GM12864 (cell line): ENCODE measurements at regions not wholly inside any gene's neighbourhood (a gene's known extent, or its start where the extent isn't known, plus 50 kb on each side); places are given as distances from the start of the nearest gene placed in this dataset.

ENCODE experiments used
- DNase-seq: peaks from one replicate; pipeline ENCODE4 v3.0.0-alpha.2; 2011; ENCODE audit warnings: low read depth
- H3K4me3 ChIP-seq: 2 replicates; pipeline ENCODE4 v1.5.1; 2011; ENCODE audit warnings: mild to moderate bottlenecking, low read depth, low read length, control low read depth
- TF ChIP-seq, protein P1 (sequence below): IDR thresholded peaks from 2 replicates; pipeline ENCODE4 v1.5.1; 2011; ENCODE audit warnings: low read depth, mild to moderate bottlenecking, moderate library complexity, low read length, control low read depth, inconsistent platforms; ENCODE audit errors: missing control alignments

- DNase-seq = no peak
- TF ChIP-seq, protein P1, sequence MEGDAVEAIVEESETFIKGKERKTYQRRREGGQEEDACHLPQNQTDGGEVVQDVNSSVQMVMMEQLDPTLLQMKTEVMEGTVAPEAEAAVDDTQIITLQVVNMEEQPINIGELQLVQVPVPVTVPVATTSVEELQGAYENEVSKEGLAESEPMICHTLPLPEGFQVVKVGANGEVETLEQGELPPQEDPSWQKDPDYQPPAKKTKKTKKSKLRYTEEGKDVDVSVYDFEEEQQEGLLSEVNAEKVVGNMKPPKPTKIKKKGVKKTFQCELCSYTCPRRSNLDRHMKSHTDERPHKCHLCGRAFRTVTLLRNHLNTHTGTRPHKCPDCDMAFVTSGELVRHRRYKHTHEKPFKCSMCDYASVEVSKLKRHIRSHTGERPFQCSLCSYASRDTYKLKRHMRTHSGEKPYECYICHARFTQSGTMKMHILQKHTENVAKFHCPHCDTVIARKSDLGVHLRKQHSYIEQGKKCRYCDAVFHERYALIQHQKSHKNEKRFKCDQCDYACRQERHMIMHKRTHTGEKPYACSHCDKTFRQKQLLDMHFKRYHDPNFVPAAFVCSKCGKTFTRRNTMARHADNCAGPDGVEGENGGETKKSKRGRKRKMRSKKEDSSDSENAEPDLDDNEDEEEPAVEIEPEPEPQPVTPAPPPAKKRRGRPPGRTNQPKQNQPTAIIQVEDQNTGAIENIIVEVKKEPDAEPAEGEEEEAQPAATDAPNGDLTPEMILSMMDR = no peak
- H3K4me3 ChIP-seq = no peak overlapping the region
Observed at GRCh38 chrX:26909728-26910127, 553.4 kb downstream of the PPP4R3C start.

DNA sequence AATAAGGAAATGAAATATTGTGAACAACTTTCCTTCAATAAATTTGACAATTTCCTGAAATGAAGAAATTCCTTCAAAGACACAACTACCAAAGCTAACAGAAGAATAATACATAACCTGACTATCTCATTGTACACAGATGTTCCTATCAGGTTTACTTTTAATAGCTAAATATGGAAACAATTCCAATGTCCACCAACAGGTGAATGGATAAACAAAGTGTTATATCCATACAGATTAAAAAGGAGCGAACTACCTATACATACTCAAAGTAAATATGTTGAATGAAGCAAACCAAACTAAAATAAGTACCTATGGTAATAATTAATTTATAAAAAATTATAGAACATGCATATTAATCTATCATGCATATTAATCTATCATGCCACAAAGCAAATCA, 554.9 kb downstream of the PPP4R3C start:
- TF ChIP-seq, protein P1 = no peak
- no peak overlapping the region for H3K4me3 ChIP-seq
- DNase-seq = no peak

DNA sequence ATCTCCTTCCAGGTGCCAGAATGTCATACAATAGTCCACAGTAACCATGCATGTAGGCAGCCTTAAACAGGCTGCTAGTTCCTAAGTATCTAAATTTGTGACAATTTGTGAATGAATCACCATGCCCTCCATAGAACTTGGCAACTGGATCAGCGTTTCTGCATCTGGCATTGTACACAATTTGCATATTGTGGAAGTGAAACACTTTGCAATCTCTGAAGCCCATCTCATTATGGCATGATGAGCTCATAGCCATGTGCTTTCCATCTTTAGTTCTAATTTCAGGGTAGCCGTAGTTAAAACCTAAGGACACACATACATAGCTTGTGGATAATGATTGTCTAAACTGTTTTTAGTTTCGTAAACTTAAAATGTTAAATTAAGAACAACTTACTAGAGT, 573.6 kb downstream of the PPP4R3C start:
- DNase-seq = no peak
- TF ChIP-seq, protein P1 = no peak
- no peak overlapping the region for H3K4me3 ChIP-seq

DNA sequence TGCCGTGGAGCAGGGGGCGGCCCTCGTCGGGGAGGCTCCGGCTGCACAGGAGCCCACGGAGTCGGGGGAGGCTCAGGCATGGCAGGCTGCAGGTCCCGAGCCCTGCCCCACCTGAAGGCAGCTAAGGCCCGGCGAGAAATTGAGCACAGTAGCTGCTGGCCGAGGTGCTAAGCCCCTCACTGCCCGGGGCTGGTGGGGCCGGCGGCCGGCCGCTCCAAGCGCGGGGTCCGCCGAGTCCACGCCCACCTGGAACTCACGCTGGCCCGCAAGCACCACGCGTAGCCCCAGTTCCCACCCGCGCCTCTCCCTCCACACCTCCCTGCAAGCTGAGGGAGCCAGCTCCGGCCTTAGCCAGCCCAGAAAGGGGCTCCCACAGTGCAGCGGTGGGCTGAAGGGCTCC, 589.4 kb downstream of the PPP4R3C start:
- no peak overlapping the region for H3K4me3 ChIP-seq
- DNase-seq = no peak
- TF ChIP-seq, protein P1 = no peak

DNA sequence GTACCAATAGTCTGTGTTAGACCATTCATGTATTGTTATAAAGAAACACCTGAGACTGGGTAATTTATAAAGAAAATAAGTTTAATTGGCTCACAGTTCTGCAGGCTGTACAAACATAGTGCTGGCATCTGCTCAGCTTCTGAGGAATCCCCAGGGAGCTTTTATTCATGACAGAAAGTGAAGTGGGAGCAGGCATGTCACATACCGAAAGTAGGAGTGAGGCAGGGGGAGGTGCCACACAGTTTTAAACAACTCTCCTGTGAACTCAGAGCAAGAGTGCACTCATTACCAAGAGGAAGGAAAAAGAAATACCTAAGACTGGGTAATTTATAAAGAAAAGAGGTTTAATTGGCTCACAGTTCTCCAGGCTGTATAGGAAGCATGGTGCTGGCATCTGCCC, 591.2 kb downstream of the PPP4R3C start:
- TF ChIP-seq, protein P1 = no peak
- DNase-seq = no peak
- no peak overlapping the region for H3K4me3 ChIP-seq

DNA sequence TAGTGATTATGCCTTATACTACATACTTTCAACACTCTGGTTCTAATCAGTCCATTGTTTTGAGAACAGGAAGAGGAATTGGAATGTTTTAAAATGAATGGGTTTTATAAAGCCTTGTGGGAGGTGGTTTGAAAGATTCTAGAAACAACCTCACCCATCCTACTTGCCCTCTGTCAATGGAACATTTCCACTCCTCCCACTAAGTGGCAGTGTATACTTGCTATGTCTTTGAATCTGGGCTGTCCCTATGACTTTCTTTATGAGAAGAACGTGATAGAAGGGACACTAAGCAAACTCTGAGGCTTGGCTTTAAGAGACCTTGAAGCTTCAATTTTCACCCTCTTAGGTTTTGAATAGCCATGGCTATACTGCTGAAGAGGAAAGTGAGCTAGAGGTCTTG, 611.2 kb downstream of the PPP4R3C start:
- TF ChIP-seq, protein P1 = no peak

DNA sequence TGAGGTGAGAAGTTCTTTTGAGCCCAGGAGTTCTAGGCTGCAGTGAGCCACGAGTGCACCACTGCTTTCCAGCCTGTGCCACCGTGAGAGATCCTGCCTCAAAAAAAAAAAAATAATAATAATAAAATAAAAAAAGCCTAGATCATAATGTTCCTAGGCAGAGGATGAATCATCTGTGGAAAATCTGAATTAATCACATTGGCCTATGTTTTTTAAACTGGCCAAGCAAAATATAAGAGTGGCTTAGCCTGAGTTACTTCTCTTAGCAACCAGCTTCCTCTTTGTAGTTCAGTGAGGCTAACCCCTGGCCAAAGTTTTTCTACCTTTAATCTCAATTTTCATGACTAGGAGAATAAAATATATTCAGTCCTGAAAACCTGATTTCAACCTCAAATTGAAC, 614.6 kb downstream of the PPP4R3C start:
- TF ChIP-seq, protein P1 = no peak
- H3K4me3 ChIP-seq = no peak overlapping the region
- no peak for DNase-seq

More for the DNA sequence above, 611.2 kb downstream of the PPP4R3C start:
- H3K4me3 ChIP-seq = no peak overlapping the region
- DNase-seq = no peak
